Endodermal cell (in vitro differentiated cells): ENCODE measurements at regions not wholly inside any gene's neighbourhood (a gene's known extent, or its start where the extent isn't known, plus 50 kb on each side); places are given as distances from the start of the nearest gene placed in this dataset.

ENCODE experiments used
- DNase-seq: peaks from one replicate; pipeline ENCODE4 v3.0.0-alpha.2; 2017
- H3K27ac ChIP-seq: 2 replicates; pipeline ENCODE4 v1.5.1; 2013; ENCODE audit warnings: mild to moderate bottlenecking, low read depth, low read length, moderate library complexity
- H3K27me3 ChIP-seq: 2 replicates; pipeline ENCODE4 v1.6.1; 2013; ENCODE audit warnings: mild to moderate bottlenecking, low read length, moderate library complexity; ENCODE audit not compliant: insufficient read depth, control insufficient read depth, poor library complexity, severe bottlenecking
- H3K36me3 ChIP-seq: 2 replicates; pipeline ENCODE4 v1.7.0; 2013; ENCODE audit warnings: mild to moderate bottlenecking, low read length, moderate library complexity; ENCODE audit not compliant: control insufficient read depth, insufficient read depth
- H3K4me1 ChIP-seq: one replicate; pipeline ENCODE4 v1.7.0; 2013; ENCODE audit warnings: low read length; ENCODE audit not compliant: control insufficient read depth, insufficient read depth
- H3K4me3 ChIP-seq: 2 replicates; pipeline ENCODE4 v1.5.1; 2013; ENCODE audit warnings: mild to moderate bottlenecking, low read length, moderate library complexity
- H3K9ac ChIP-seq: 2 replicates; pipeline ENCODE4 v1.6.1; 2013; ENCODE audit warnings: mild to moderate bottlenecking, low read length, moderate library complexity; ENCODE audit not compliant: poor library complexity, severe bottlenecking; ENCODE audit errors: extremely low read depth
- H3K9me3 ChIP-seq: 2 replicates; pipeline ENCODE4 v1.6.1; 2013; ENCODE audit warnings: mild to moderate bottlenecking, low read length, moderate library complexity; ENCODE audit not compliant: control insufficient read depth
- H3K27ac Mint-ChIP-seq: 2 replicates; pipeline ENCODE4 v1.8.0; 2020; ENCODE audit warnings: mixed read lengths
- H3K27me3 Mint-ChIP-seq: 2 replicates; pipeline ENCODE4 v1.8.0; 2021; ENCODE audit warnings: mild to moderate bottlenecking, mixed read lengths; ENCODE audit not compliant: insufficient read depth
- H3K36me3 Mint-ChIP-seq: 2 replicates; pipeline ENCODE4 v1.8.0; 2020; ENCODE audit warnings: low read depth, mixed read lengths
- H3K4me1 Mint-ChIP-seq: 2 replicates; pipeline ENCODE4 v1.8.0; 2020; ENCODE audit warnings: mixed read lengths
- H3K4me3 Mint-ChIP-seq: 2 replicates; pipeline ENCODE4 v1.8.0; 2020; ENCODE audit warnings: mild to moderate bottlenecking, moderate library complexity, mixed read lengths
- H3K9me3 Mint-ChIP-seq: 2 replicates; pipeline ENCODE4 v1.8.0; 2020; ENCODE audit warnings: mild to moderate bottlenecking, mixed read lengths
- CTCF ChIP-seq: fragments of 200-600 bp; sonication (generic); conservative IDR thresholded peaks from 2 replicates; pipeline ENCODE4 v1.5.0; 2021; ENCODE audit warnings: antibody characterized with exemption, mild to moderate bottlenecking
- WGBS, 2 experiments: methylation state at CpG; one replicate each; pipeline versions ENCODE4 v1.1.5 to v1.1.7; 2013; ENCODE audit warnings: missing lambda C conversion rate in 2 of 2, mixed read lengths in 1 of 2; ENCODE audit not compliant: insufficient coverage in 1 of 2, insufficient read length in 1 of 2; 5-methylcytosine and 5-hydroxymethylcytosine counted together

- no peaks in the 10 kb centered on the region for H3K9me3 Mint-ChIP-seq
- H3K4me1 ChIP-seq: peaks cover 15% of the 10 kb centered on the region
- H3K4me1 Mint-ChIP-seq: peaks cover 27% of the 10 kb centered on the region
- H3K27ac Mint-ChIP-seq: peak overlapping the region; percentile 6
- peaks cover 26% of the 10 kb centered on the region for H3K27me3 Mint-ChIP-seq
- peak overlapping the region; percentile 0 for H3K4me3 Mint-ChIP-seq
- peak overlapping the region; percentile 66 for H3K27ac ChIP-seq
- no peaks in the 10 kb centered on the region for H3K36me3 Mint-ChIP-seq
- H3K4me3 ChIP-seq: peak overlapping the region; percentile 46
- H3K36me3 ChIP-seq: no peaks in the 10 kb centered on the region
- no peak for TF ChIP-seq CTCF
- H3K27me3 ChIP-seq: no peaks in the 10 kb centered on the region
- peak; percentile 95 for DNase-seq
- no peaks in the 10 kb centered on the region for H3K9me3 ChIP-seq
- WGBS, 2 experiments: 28 to 33% methylated on average over 11 to 14 of the region's 14 CpGs
- H3K9ac ChIP-seq: no peak overlapping the region
These were observed 176.8 kb downstream of the GXYLT1 start for GRCh38 chr12:41967668-41968500.

- Mint-ChIP-seq H3K36me3 (no peaks in the 10 kb centered on the region), H3K27ac (no peak overlapping the region), H3K9me3 (no peaks in the 10 kb centered on the region), H3K4me1 (peaks cover 27% of the 10 kb centered on the region), H3K4me3 (no peak overlapping the region), H3K27me3 (peaks cover 26% of the 10 kb centered on the region)
- H3K4me3 ChIP-seq: no peak overlapping the region
- no peaks in the 10 kb centered on the region for H3K9me3 ChIP-seq
- no peaks in the 10 kb centered on the region for H3K27me3 ChIP-seq
- no peak overlapping the region for H3K27ac ChIP-seq
- 95 to 96% methylated on average over 2 of the region's 2 CpGs for WGBS, 2 experiments
- no peak for TF ChIP-seq CTCF
- no peak for DNase-seq
- no peak overlapping the region for H3K9ac ChIP-seq
- no peaks in the 10 kb centered on the region for H3K36me3 ChIP-seq
- peaks cover 15% of the 10 kb centered on the region for H3K4me1 ChIP-seq
These were observed 177.8 kb downstream of the GXYLT1 start for GRCh38 chr12:41966916-41967315.

GRCh38 chr12:41966001-41966400 is 178.7 kb downstream of the GXYLT1 start:
- no peak for DNase-seq
- H3K27me3 ChIP-seq: no peaks in the 10 kb centered on the region
- H3K4me3 Mint-ChIP-seq: no peak overlapping the region

More at GRCh38 chr12:41966001-41966400, 178.7 kb downstream of the GXYLT1 start:
- Histone ChIP-seq H3K36me3 (no peaks in the 10 kb centered on the region), H3K4me3 (no peak overlapping the region), H3K9ac (no peak overlapping the region), H3K4me1 (peaks cover 15% of the 10 kb centered on the region), H3K27ac (no peak overlapping the region), H3K9me3 (no peaks in the 10 kb centered on the region)
- Mint-ChIP-seq H3K4me1 (peaks cover 27% of the 10 kb centered on the region), H3K27ac (no peak overlapping the region), H3K36me3 (no peaks in the 10 kb centered on the region), H3K9me3 (no peaks in the 10 kb centered on the region), H3K27me3 (peaks cover 23% of the 10 kb centered on the region)
- TF ChIP-seq CTCF: no peak
- 75 to 94% methylated on average over 2 of the region's 2 CpGs for WGBS, 2 experiments
